Stimulated activated CD8-positive, alpha-beta memory T cell treated with anti-CD3 and anti-CD28 coated beads, Interleukin-7, amount 100 ng/mL, for 48 hours (primary cell): ENCODE measurements at regions not wholly inside any gene's neighbourhood (a gene's known extent, or its start where the extent isn't known, plus 50 kb on each side); places are given as distances from the start of the nearest gene placed in this dataset.
"Not testable (repeated sequence)": the region's sequence is repeated elsewhere in the genome, so short reads cannot be mapped to it uniquely, and the experiment has no call there.

Source experiments
- DNase-seq, 2 donors: peaks; one replicate each; pipeline ENCODE4 v3.0.0-alpha.2; 2020; ENCODE audit warnings: low read depth in 1 of 2; ENCODE audit errors: extremely low read depth in 1 of 2

GRCh38 chrX:2574271-2574670 is 73.5 kb upstream of the DHRSX start:
- DNase-seq: no peak

- DNase-seq: no peak
These were observed 72.0 kb upstream of the DHRSX start for GRCh38 chrX:2572740-2573139.

- no peak for DNase-seq
These were observed 67.3 kb upstream of the DHRSX start for GRCh38 chrX:2568125-2568524.

- no peak for DNase-seq
These were observed 65.3 kb upstream of the DHRSX start for GRCh38 chrX:2566055-2566454.

GRCh38 chrX:2561456-2561855 is 60.7 kb upstream of the DHRSX start:
- DNase-seq: no peak

GRCh38 chrX:2559124-2559523 is 58.3 kb upstream of the DHRSX start:
- DNase-seq: no peak

GRCh38 chrX:2554891-2555290 is 54.1 kb upstream of the DHRSX start:
- DNase-seq: no peak

- DNase-seq: not testable (repeated sequence)
These were observed 53.3 kb upstream of the DHRSX start for GRCh38 chrX:2554066-2554465.

- no peak for DNase-seq
These were observed 51.9 kb upstream of the DHRSX start for GRCh38 chrX:2552621-2553201.

- DNase-seq: no peak
These were observed 49.7 kb upstream of the DHRSX start for GRCh38 chrX:2550328-2551020.
